ENCODE measurements at regions not wholly inside any gene's neighbourhood (a gene's known extent, or its start where the extent isn't known, plus 50 kb on each side); places are given as distances from the start of the nearest gene placed in this dataset.

- TF ChIP-seq CTCF (conservative IDR thresholded peaks at IDR 0.05; ENCODE audit: low read depth in 2 of 2) (no peak), ZNF114 (CRISPR knock-in tag; IDR thresholded peaks at IDR 0.05) (no peak), EZH2phosphoT487 (IDR thresholded peaks at IDR 0.05; ENCODE audit: unreplicated experiment) (no peak), EZH2 (IDR thresholded peaks at IDR 0.05; ENCODE audit: low read depth, unreplicated experiment) (no peak), ETS1 (IDR thresholded peaks at IDR 0.05) (no peak), POLR2AphosphoS5 (IDR thresholded peaks at IDR 0.05; ENCODE audit: low read depth) (no peak), CREB1 (CRISPR knock-in tag; IDR thresholded peaks at IDR 0.05; ENCODE audit: low read depth) (no peak), REST (IDR thresholded peaks at IDR 0.05; ENCODE audit: unreplicated experiment) (no peak), ZNF331 (CRISPR knock-in tag; IDR thresholded peaks at IDR 0.05; ENCODE audit: low read depth) (no peak)
Measured at GRCh38 chr9:14445946-14446345, 132.0 kb upstream of the NFIB start.
